Tibial nerve (tissue), 4 donors: ENCODE measurements at regions not wholly inside any gene's neighbourhood (a gene's known extent, or its start where the extent isn't known, plus 50 kb on each side); places are given as distances from the start of the nearest gene placed in this dataset.

Source experiments
- DNase-seq, 2 donors: peaks; one replicate each; pipeline ENCODE4 v3.0.0-alpha.2; 2019; ENCODE audit warnings: low spot score in 2 of 2
- H3K27ac ChIP-seq, 4 donors: fragments of 200-600 bp; sonication (generic) in 3 of 4; one replicate each; pipeline ENCODE4 v1.5.1; 2017 to 2019; ENCODE audit warnings: mild to moderate bottlenecking in 1 of 4
- H3K27me3 ChIP-seq, 2 donors: fragments of 200-600 bp; sonication (generic) in 1 of 2; one replicate each; pipeline versions ENCODE4 v1.5.1 to v1.6.0; 2017 to 2019
- H3K36me3 ChIP-seq, 3 donors: fragments of 200-600 bp; sonication (generic); one replicate each; pipeline ENCODE4 v1.5.1; 2018 to 2019
- H3K4me1 ChIP-seq, 4 donors: fragments of 200-600 bp; sonication (generic) in 3 of 4; one replicate each; pipeline ENCODE4 v1.5.1; 2017 to 2019
- H3K4me3 ChIP-seq, 4 donors: fragments of 200-600 bp; sonication (generic) in 3 of 4; one replicate each; pipeline ENCODE4 v1.5.1; 2017 to 2019; ENCODE audit warnings: mild to moderate bottlenecking in 1 of 4, moderate library complexity in 1 of 4
- H3K9me3 ChIP-seq, 4 donors: fragments of 200-600 bp; sonication (generic) in 3 of 4; one replicate each; pipeline ENCODE4 v1.5.1; 2017 to 2019
- CTCF ChIP-seq, 5 experiments: fragments of 200-600 bp in 3 of 5; fragments of 450-650 bp in 2 of 5; sonication (generic) in 3 of 5; IDR thresholded peaks; one replicate each; pipeline ENCODE4 v1.5.1; 2016 to 2019; ENCODE audit warnings: antibody characterized with exemption in 5 of 5, mild to moderate bottlenecking in 3 of 5, moderate library complexity in 2 of 5
- EP300 ChIP-seq, 2 donors: sonication (generic); formaldehyde crosslinking; IDR thresholded peaks; one replicate each; pipeline ENCODE4 v1.6.1; 2017; ENCODE audit warnings: antibody characterized with exemption in 2 of 2, mild to moderate bottlenecking in 1 of 2
- POLR2A ChIP-seq, 2 donors: fragments of 450-650 bp; IDR thresholded peaks; one replicate each; pipeline ENCODE4 v1.6.1; 2017; ENCODE audit warnings: antibody characterized with exemption in 2 of 2, mild to moderate bottlenecking in 2 of 2, moderate library complexity in 2 of 2
- WGBS, 2 donors: methylation state at CpG; one replicate each; pipeline ENCODE4 v1.1.5; 2018; 5-methylcytosine and 5-hydroxymethylcytosine counted together

- WGBS, 2 donors: 44 to 46% methylated on average over 5 of the region's 5 CpGs
- TF ChIP-seq EP300 (IDR thresholded peaks at IDR 0.05): no peak
- TF ChIP-seq CTCF (IDR thresholded peaks at IDR 0.05): no peak
- TF ChIP-seq POLR2A (IDR thresholded peaks at IDR 0.05): no peak
- H3K27me3 ChIP-seq: no peaks in the 10 kb centered on the region
- H3K36me3 ChIP-seq: no peaks in the 10 kb centered on the region
- no peak overlapping the region for H3K27ac ChIP-seq
- no peaks in the 10 kb centered on the region for H3K4me1 ChIP-seq
- DNase-seq: no peak
- H3K4me3 ChIP-seq: no peak overlapping the region
- no peaks in the 10 kb centered on the region for H3K9me3 ChIP-seq
These were observed 303.1 kb downstream of the IRS2 start for GRCh38 chr13:109483284-109483683.

- no peaks in the 10 kb centered on the region for H3K27me3 ChIP-seq
- H3K36me3 ChIP-seq: no peaks in the 10 kb centered on the region
- H3K4me1 ChIP-seq: no peaks in the 10 kb centered on the region
- WGBS, 2 donors: 60 to 65% methylated on average over 7 of the region's 7 CpGs
- no peak for TF ChIP-seq POLR2A (IDR thresholded peaks at IDR 0.05)
- TF ChIP-seq EP300 (IDR thresholded peaks at IDR 0.05): no peak
- no peak for TF ChIP-seq CTCF (IDR thresholded peaks at IDR 0.05)
- H3K27ac ChIP-seq: no peak overlapping the region
- H3K4me3 ChIP-seq: no peak overlapping the region
- DNase-seq: no peak
- H3K9me3 ChIP-seq: no peaks in the 10 kb centered on the region
These were observed 305.3 kb downstream of the IRS2 start for GRCh38 chr13:109481040-109481439.

GRCh38 chr13:109480011-109480955, 306.1 kb downstream of the IRS2 start:
- no peak for DNase-seq
- no peaks in the 10 kb centered on the region for H3K4me1 ChIP-seq
- 80 to 83% methylated on average over 11 of the region's 11 CpGs for WGBS, 2 donors

GRCh38 chr13:109479534-109479933, 306.8 kb downstream of the IRS2 start:
- Histone ChIP-seq H3K9me3 (no peaks in the 10 kb centered on the region), H3K36me3 (no peaks in the 10 kb centered on the region), H3K27me3 (no peaks in the 10 kb centered on the region), H3K4me1 (no peaks in the 10 kb centered on the region), H3K27ac (no peak overlapping the region), H3K4me3 (no peak overlapping the region)
- TF ChIP-seq EP300 (IDR thresholded peaks at IDR 0.05) (no peak), CTCF (IDR thresholded peaks at IDR 0.05) (no peak), POLR2A (IDR thresholded peaks at IDR 0.05) (no peak)
- 86 to 94% methylated on average over 2 of the region's 2 CpGs for WGBS, 2 donors
- DNase-seq: no peak

More at GRCh38 chr13:109480011-109480955, 306.1 kb downstream of the IRS2 start:
- no peaks in the 10 kb centered on the region for H3K27me3 ChIP-seq
- H3K27ac ChIP-seq: no peak overlapping the region
- H3K9me3 ChIP-seq: no peaks in the 10 kb centered on the region
- TF ChIP-seq CTCF (IDR thresholded peaks at IDR 0.05): no peak
- TF ChIP-seq EP300 (IDR thresholded peaks at IDR 0.05): no peak
- TF ChIP-seq POLR2A (IDR thresholded peaks at IDR 0.05): no peak
- H3K4me3 ChIP-seq: no peak overlapping the region
- H3K36me3 ChIP-seq: no peaks in the 10 kb centered on the region

DNA sequence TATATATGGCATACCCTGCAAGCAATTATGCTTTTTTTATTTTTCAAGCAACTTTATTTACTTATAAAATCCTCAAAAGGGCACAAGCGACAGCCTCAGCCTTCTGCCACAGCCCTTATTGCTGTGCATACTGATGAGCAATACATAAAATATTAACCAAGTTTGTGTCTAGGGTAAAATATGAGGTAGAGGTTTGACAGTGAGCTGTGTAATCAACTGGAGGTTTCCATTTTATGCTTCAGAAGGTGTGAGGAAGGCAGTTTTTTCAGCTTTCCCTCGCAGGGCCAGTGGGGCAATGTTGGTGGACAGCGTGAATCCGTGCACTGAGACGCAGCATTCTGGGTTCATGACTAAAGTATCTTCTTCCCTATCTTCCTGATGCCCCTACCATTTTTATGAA, 310.4 kb downstream of the IRS2 start:
- H3K9me3 ChIP-seq: no peaks in the 10 kb centered on the region
- no peaks in the 10 kb centered on the region for H3K36me3 ChIP-seq
- H3K27me3 ChIP-seq: no peaks in the 10 kb centered on the region
- TF ChIP-seq EP300 (IDR thresholded peaks at IDR 0.05) (no peak), CTCF (IDR thresholded peaks at IDR 0.05) (no peak), POLR2A (IDR thresholded peaks at IDR 0.05) (no peak)
- no peaks in the 10 kb centered on the region for H3K4me1 ChIP-seq
- DNase-seq: no peak
- WGBS, 2 donors: 91 to 98% methylated on average over 5 of the region's 5 CpGs
- no peak overlapping the region for H3K4me3 ChIP-seq
- no peak overlapping the region for H3K27ac ChIP-seq
